A549 (cell line): ENCODE measurements at regions not wholly inside any gene's neighbourhood (a gene's known extent, or its start where the extent isn't known, plus 50 kb on each side); places are given as distances from the start of the nearest gene placed in this dataset.

ENCODE experiments used
- ATAC-seq, 2 experiments: fragments of 200-7000 bp in 1 of 2; fragments of >200 bp in 1 of 2; cut with Nextera tagmentation in 1 of 2; cut with Tn5 transposase in 1 of 2; 3 replicates each; pipeline versions ENCODE4 v1.8.0 to v1.9.1; 2018 to 2020; ENCODE audit warnings: mild to moderate bottlenecking in 1 of 2, moderate library complexity in 1 of 2
- CTCF ChIA-PET: fragments of 300-600 bp; sonication (Branson Sonifier 250); formaldehyde crosslinking; extraction: SDS; loops from one replicate; lab custom pipeline; 2021; ENCODE audit warnings: antibody characterized with exemption, inconsistent platforms; lab: Yijun Ruan, JAX
- POLR2A ChIA-PET: fragments of 350-600 bp; formaldehyde crosslinking; extraction: SDS; loops from one replicate; lab custom pipeline; 2021; ENCODE audit warnings: antibody characterized with exemption, inconsistent platforms; lab: Yijun Ruan, JAX
- DNase-seq, 2 experiments: peaks; one replicate each; pipeline versions ENCODE4 v3.0.0 to v3.0.0-alpha.2; 2011 to 2016; ENCODE audit warnings: low read depth in 1 of 2, low spot score in 1 of 2
- FAIRE-seq: peaks from 2 replicates; lab custom pipeline; 2011; peaks lifted over from hg19 to GRCh38; lab: Jason Lieb, UNC
- H3K27ac ChIP-seq, 2 experiments: fragments of >200 bp; sonication (Bioruptor Twin); formaldehyde crosslinking; 3 replicates each; pipeline ENCODE4 v1.5.1; 2016 to 2017
- H3K4me1 ChIP-seq: fragments of >200 bp; sonication (Bioruptor Twin); formaldehyde crosslinking; 3 replicates; pipeline ENCODE4 v1.6.1; 2016
- H3K4me2 ChIP-seq: fragments of >200 bp; sonication (Bioruptor Twin); formaldehyde crosslinking; 3 replicates; pipeline ENCODE4 v1.6.1; 2016
- H3K4me3 ChIP-seq: fragments of >200 bp; sonication (Bioruptor Twin); formaldehyde crosslinking; 3 replicates; pipeline ENCODE4 v1.5.1; 2016
- H3K9me3 ChIP-seq: fragments of >200 bp; sonication (Bioruptor Twin); formaldehyde crosslinking; 3 replicates; pipeline ENCODE4 v1.6.1; 2016
- CBX2 ChIP-seq: fragments of 200-600 bp; sonication (generic); IDR thresholded peaks from 2 replicates; pipeline ENCODE4 v1.6.1; 2016; ENCODE audit warnings: low read depth, mild to moderate bottlenecking, borderline replicate concordance
- FOSB ChIP-seq: fragments of 250-450 bp; sonication (Bioruptor Pico); IDR thresholded peaks from 2 replicates; pipeline ENCODE4 v1.5.0; 2020; ENCODE audit warnings: mild to moderate bottlenecking, moderate library complexity
- FOSL2 ChIP-seq, 2 experiments: fragments of 450-650 bp in 1 of 2; fragments of >200 bp in 1 of 2; sonication (Bioruptor Twin) in 1 of 2; formaldehyde crosslinking; IDR thresholded peaks; 2 replicates each; pipeline versions ENCODE4 v1.5.0 to v1.6.1; 2016 to 2020; ENCODE audit warnings: mild to moderate bottlenecking in 1 of 2, moderate library complexity in 1 of 2
- FOXS1 ChIP-seq: fragments of 250-450 bp; sonication (Bioruptor Pico); IDR thresholded peaks from 2 replicates; pipeline ENCODE4 v1.5.0; 2020; ENCODE audit warnings: mild to moderate bottlenecking, moderate library complexity
- HEYL ChIP-seq: fragments of 250-450 bp; sonication (Bioruptor Pico); IDR thresholded peaks from 2 replicates; pipeline ENCODE4 v1.8.0; 2021; ENCODE audit warnings: mild to moderate bottlenecking, moderate library complexity
- HOXA7 ChIP-seq: fragments of 250-450 bp; sonication (Bioruptor Pico); IDR thresholded peaks from 2 replicates; pipeline ENCODE4 v1.5.0; 2020; ENCODE audit warnings: mild to moderate bottlenecking, moderate library complexity
- HOXB13 ChIP-seq: fragments of 250-450 bp; sonication (Bioruptor Pico); IDR thresholded peaks from 2 replicates; pipeline ENCODE4 v1.5.0; 2020; ENCODE audit warnings: low read depth, mild to moderate bottlenecking, moderate library complexity
- KDM5A ChIP-seq: fragments of 200-600 bp; sonication (generic); IDR thresholded peaks from 2 replicates; pipeline ENCODE4 v1.6.1; 2016; ENCODE audit warnings: antibody characterized with exemption, mild to moderate bottlenecking
- MAFK ChIP-seq: fragments of 450-650 bp; IDR thresholded peaks from 2 replicates; pipeline ENCODE4 v1.6.1; 2014; ENCODE audit not compliant: partially characterized antibody
- NPAS2 ChIP-seq: fragments of 250-450 bp; sonication (Bioruptor Pico); IDR thresholded peaks from 2 replicates; pipeline ENCODE4 v1.8.0; 2022; ENCODE audit warnings: mild to moderate bottlenecking, moderate library complexity, borderline replicate concordance
- POLR2A ChIP-seq: IDR thresholded peaks from 2 replicates; pipeline ENCODE4 v1.6.1; 2012; ENCODE audit warnings: mild to moderate bottlenecking, low read length
- RAD21 ChIP-seq, 2 experiments: fragments of >200 bp in 1 of 2; sonication (Bioruptor Twin) in 1 of 2; formaldehyde crosslinking in 1 of 2; IDR thresholded peaks in 1 of 2; conservative IDR thresholded peaks in 1 of 2; 2 replicates in 1 of 2; 3 replicates in 1 of 2; pipeline ENCODE4 v1.6.1; 2012 to 2018; ENCODE audit warnings: inconsistent platforms in 1 of 2
- RARB ChIP-seq: fragments of 250-450 bp; sonication (Bioruptor Pico); IDR thresholded peaks from 2 replicates; pipeline ENCODE4 v1.8.0; 2021; ENCODE audit warnings: mild to moderate bottlenecking, moderate library complexity
- RCOR1 ChIP-seq: fragments of 150-350 bp; IDR thresholded peaks from 2 replicates; pipeline ENCODE4 v1.6.1; 2014; ENCODE audit warnings: antibody characterized with exemption, low read length, low read depth
- RFX5 ChIP-seq: fragments of 450-650 bp; IDR thresholded peaks from 2 replicates; pipeline ENCODE4 v1.7.1; 2014; ENCODE audit warnings: antibody characterized with exemption, mild to moderate bottlenecking, moderate library complexity
- TFCP2L1 ChIP-seq: fragments of 250-450 bp; sonication (Bioruptor Pico); IDR thresholded peaks from 2 replicates; pipeline ENCODE4 v1.5.0; 2021; ENCODE audit warnings: mild to moderate bottlenecking
- TP53 ChIP-seq: fragments of 250-450 bp; sonication (Bioruptor Pico); IDR thresholded peaks from 2 replicates; pipeline ENCODE4 v1.5.0; 2021; ENCODE audit warnings: mild to moderate bottlenecking, moderate library complexity
- ZC3H11A ChIP-seq: fragments of 450-650 bp; IDR thresholded peaks from 2 replicates; pipeline ENCODE4 v1.6.1; 2014; ENCODE audit warnings: antibody characterized with exemption, mild to moderate bottlenecking
- WGBS: methylation state at CpG from one replicate; pipeline ENCODE4 v1.1.6; 2017; ENCODE audit errors: missing lambda C conversion rate; 5-methylcytosine and 5-hydroxymethylcytosine counted together
- TF ChIP-seq, protein P1 (sequence below): fragments of 150-350 bp; IDR thresholded peaks from 2 replicates; pipeline ENCODE4 v1.6.1; 2014; ENCODE audit warnings: low read depth, mild to moderate bottlenecking, low read length
- TF ChIP-seq, protein P2 (sequence below): fragments of >200 bp; sonication (Bioruptor Twin); formaldehyde crosslinking; IDR thresholded peaks from 2 replicates; pipeline ENCODE4 v1.6.1; 2016
- TF ChIP-seq, protein P3 (sequence below): IDR thresholded peaks from 2 replicates; pipeline ENCODE4 v1.6.1; 2012
- TF ChIP-seq, protein P4 (sequence below): fragments of 250-450 bp; sonication (Bioruptor Pico); IDR thresholded peaks from 2 replicates; pipeline ENCODE4 v1.5.0; 2021; ENCODE audit warnings: mild to moderate bottlenecking, moderate library complexity, borderline replicate concordance
- TF ChIP-seq, protein P5 (sequence below): fragments of >200 bp; sonication (Bioruptor Twin); formaldehyde crosslinking; IDR thresholded peaks from 3 replicates; pipeline ENCODE4 v1.5.1; 2016
- TF ChIP-seq, protein P6 (sequence below): fragments of 250-450 bp; sonication (Bioruptor Pico); IDR thresholded peaks from 2 replicates; pipeline ENCODE4 v1.5.0; 2020; ENCODE audit warnings: low read depth, mild to moderate bottlenecking, moderate library complexity

DNA sequence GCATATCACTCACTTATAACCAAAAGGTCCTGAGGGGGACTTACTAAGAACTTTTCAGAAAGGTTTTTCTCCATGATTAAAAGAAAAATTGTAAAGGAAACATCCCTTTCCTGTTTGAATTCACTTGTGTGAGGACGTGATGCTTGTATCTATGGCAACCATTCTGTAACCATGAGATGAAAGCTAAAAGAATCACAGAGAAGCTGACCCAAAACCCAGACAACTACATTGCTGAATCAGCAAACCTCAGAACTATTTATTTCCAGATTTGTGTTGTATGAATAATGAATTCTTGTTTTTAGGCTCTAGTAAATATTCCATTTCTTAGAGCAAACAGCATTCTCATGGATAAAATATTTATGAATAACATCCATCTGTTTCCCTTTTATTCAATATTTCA lies 91.2 kb downstream of the RCHY1 start:
- ATAC-seq: no peak
- no peak for DNase-seq
- TF ChIP-seq RCOR1: no peak
- no peak for TF ChIP-seq HOXA7 (CRISPR knock-in tag)
- TF ChIP-seq RARB (CRISPR knock-in tag): no peak
- no peak for TF ChIP-seq HEYL
- no peak for TF ChIP-seq CBX2
- peak; percentile 70 for TF ChIP-seq MAFK
- TF ChIP-seq POLR2A: no peak
- TF ChIP-seq, protein P1, sequence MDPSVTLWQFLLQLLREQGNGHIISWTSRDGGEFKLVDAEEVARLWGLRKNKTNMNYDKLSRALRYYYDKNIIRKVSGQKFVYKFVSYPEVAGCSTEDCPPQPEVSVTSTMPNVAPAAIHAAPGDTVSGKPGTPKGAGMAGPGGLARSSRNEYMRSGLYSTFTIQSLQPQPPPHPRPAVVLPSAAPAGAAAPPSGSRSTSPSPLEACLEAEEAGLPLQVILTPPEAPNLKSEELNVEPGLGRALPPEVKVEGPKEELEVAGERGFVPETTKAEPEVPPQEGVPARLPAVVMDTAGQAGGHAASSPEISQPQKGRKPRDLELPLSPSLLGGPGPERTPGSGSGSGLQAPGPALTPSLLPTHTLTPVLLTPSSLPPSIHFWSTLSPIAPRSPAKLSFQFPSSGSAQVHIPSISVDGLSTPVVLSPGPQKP: no peak
- TF ChIP-seq, protein P2, sequence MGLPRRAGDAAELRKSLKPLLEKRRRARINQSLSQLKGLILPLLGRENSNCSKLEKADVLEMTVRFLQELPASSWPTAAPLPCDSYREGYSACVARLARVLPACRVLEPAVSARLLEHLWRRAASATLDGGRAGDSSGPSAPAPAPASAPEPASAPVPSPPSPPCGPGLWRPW: no peak
- Histone ChIP-seq H3K4me3 (no peak overlapping the region), H3K4me2 (no peak overlapping the region), H3K9me3 (no peaks in the 10 kb centered on the region), H3K4me1 (no peaks in the 10 kb centered on the region), H3K27ac (no peak overlapping the region)
- ChIA-PET POLR2A (no interaction called here), CTCF (no interaction called here)
- no peak for FAIRE-seq
- 4% methylated on average over 1 of the region's 1 CpG for WGBS

DNA sequence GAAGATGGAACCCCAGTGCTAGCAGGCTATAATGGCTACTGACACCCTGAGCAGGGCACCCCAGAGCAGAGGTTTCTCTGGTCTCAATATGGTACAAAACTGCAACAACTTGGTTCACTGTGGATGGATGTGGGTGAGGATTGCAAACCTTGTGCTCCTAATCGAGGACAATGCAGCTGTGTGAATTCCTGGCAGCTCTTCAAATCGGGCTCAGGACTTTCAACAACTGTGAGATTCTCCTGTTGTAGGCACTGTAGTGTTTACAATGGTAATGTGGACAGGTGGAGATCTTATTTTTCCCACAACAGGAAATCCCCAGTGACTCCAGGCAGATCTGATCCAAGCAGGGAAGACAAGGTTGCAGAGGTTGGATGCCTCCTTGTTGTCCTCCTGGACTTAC lies 101.5 kb downstream of the RCHY1 start:
- no peak for DNase-seq
- TF ChIP-seq KDM5A: no peak
- TF ChIP-seq ZC3H11A: no peak
- TF ChIP-seq HOXB13 (CRISPR knock-in tag): no peak
- TF ChIP-seq RFX5: no peak
- no peak for TF ChIP-seq TP53
- TF ChIP-seq, protein P3, sequence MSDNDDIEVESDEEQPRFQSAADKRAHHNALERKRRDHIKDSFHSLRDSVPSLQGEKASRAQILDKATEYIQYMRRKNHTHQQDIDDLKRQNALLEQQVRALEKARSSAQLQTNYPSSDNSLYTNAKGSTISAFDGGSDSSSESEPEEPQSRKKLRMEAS: no peak
- no peak for TF ChIP-seq MAFK
- no peak for TF ChIP-seq NPAS2
- TF ChIP-seq, protein P4, sequence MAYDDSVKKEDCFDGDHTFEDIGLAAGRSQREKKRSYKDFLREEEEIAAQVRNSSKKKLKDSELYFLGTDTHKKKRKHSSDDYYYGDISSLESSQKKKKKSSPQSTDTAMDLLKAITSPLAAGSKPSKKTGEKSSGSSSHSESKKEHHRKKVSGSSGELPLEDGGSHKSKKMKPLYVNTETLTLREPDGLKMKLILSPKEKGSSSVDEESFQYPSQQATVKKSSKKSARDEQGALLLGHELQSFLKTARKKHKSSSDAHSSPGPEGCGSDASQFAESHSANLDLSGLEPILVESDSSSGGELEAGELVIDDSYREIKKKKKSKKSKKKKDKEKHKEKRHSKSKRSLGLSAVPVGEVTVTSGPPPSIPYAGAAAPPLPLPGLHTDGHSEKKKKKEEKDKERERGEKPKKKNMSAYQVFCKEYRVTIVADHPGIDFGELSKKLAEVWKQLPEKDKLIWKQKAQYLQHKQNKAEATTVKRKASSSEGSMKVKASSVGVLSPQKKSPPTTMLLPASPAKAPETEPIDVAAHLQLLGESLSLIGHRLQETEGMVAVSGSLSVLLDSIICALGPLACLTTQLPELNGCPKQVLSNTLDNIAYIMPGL (CRISPR knock-in tag): no peak
- no peak for ATAC-seq
- Histone ChIP-seq H3K4me3 (no peak overlapping the region), H3K9me3 (no peaks in the 10 kb centered on the region), H3K4me1 (no peaks in the 10 kb centered on the region), H3K27ac (no peak overlapping the region), H3K4me2 (no peak overlapping the region)
- WGBS: 0% methylated on average over 2 of the region's 2 CpGs
- no peak for FAIRE-seq
- ChIA-PET POLR2A (no interaction called here), CTCF (no interaction called here)

DNA sequence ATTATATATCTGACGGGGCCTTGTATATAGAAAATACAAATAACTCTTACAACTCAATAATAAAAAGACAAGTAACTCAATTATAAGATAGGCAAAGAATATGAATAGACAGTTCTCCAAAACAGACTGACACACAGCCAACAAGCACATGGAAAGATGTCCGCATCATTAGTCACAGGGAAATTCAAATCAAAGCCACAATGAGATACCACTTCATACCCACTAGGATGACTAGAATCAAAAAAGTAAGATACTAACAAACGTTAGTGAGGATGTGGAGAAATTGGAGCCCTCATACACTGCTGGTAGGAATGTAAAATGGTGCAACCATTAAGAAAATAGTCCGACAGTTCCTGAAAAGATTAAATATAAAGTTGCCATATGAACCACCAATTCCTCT lies 115.7 kb downstream of the RCHY1 start:
- no peak for FAIRE-seq
- Histone ChIP-seq H3K9me3 (no peaks in the 10 kb centered on the region), H3K27ac (no peak overlapping the region), H3K4me3 (no peak overlapping the region), H3K4me1 (no peaks in the 10 kb centered on the region), H3K4me2 (no peak overlapping the region)
- DNase-seq: no peak
- 46% methylated on average over 4 of the region's 4 CpGs for WGBS
- TF ChIP-seq RAD21 (conservative IDR thresholded peaks at IDR 0.05 in 1 of 2, IDR thresholded peaks at IDR 0.05 in 1 of 2): no peak
- ChIA-PET CTCF (no interaction called here), POLR2A (no interaction called here)
- ATAC-seq: no peak

DNA sequence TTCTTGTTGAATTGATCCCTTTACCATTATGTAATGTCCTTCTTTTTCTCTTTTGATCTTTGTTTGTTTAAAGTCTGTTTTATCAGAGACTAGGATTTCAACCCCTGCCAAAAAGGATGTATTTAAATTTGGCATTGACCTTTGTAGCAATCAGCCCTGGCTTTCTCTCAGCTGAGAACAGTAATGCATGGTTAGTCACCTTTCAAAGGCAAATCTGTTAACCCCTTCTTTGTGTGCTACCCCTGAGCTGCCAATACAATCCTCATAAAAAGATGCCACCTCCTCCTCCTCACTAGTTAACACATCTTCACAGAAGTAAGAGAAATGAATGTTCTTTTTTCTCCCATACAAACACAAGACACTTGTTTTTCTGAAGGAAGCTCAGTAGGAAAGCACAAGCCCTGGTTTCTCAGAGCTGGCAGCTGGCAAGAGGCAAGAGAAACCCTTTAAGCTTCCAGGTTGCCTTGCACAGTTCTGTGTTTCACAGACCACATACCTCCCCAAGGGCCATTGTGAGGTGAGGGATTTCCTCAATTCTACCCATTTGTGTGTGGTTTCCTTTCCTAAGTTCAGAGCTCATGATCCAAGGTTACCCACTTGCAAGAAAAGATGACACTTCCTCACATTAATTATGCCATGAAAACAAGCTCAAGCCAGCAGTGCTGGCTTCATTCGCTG lies 122.6 kb downstream of the RCHY1 start:
- H3K4me2 ChIP-seq: no peak overlapping the region
- ChIA-PET CTCF (no interaction called here), POLR2A (no interaction called here)
- H3K9me3 ChIP-seq: no peaks in the 10 kb centered on the region
- ATAC-seq: no peak
- WGBS: 0% methylated on average over 1 of the region's 1 CpG
- no peaks in the 10 kb centered on the region for H3K4me1 ChIP-seq
- no peak overlapping the region for H3K4me3 ChIP-seq
- H3K27ac ChIP-seq: no peak overlapping the region
- DNase-seq: no peak
- no peak for FAIRE-seq
- TF ChIP-seq, protein P1: no peak
- TF ChIP-seq FOSB (CRISPR knock-in tag) (no peak), FOSL2 (IDR thresholded peaks at IDR 0.05) (no peak), FOSL2 (CRISPR knock-in tag; IDR thresholded peaks at IDR 0.05) (no peak), FOXS1 (CRISPR knock-in tag) (no peak), TFCP2L1 (no peak)
- TF ChIP-seq, protein P5, sequence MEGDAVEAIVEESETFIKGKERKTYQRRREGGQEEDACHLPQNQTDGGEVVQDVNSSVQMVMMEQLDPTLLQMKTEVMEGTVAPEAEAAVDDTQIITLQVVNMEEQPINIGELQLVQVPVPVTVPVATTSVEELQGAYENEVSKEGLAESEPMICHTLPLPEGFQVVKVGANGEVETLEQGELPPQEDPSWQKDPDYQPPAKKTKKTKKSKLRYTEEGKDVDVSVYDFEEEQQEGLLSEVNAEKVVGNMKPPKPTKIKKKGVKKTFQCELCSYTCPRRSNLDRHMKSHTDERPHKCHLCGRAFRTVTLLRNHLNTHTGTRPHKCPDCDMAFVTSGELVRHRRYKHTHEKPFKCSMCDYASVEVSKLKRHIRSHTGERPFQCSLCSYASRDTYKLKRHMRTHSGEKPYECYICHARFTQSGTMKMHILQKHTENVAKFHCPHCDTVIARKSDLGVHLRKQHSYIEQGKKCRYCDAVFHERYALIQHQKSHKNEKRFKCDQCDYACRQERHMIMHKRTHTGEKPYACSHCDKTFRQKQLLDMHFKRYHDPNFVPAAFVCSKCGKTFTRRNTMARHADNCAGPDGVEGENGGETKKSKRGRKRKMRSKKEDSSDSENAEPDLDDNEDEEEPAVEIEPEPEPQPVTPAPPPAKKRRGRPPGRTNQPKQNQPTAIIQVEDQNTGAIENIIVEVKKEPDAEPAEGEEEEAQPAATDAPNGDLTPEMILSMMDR: no peak
- TF ChIP-seq, protein P6, sequence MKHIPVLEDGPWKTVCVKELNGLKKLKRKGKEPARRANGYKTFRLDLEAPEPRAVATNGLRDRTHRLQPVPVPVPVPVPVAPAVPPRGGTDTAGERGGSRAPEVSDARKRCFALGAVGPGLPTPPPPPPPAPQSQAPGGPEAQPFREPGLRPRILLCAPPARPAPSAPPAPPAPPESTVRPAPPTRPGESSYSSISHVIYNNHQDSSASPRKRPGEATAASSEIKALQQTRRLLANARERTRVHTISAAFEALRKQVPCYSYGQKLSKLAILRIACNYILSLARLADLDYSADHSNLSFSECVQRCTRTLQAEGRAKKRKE (CRISPR knock-in tag): no peak
